ENCODE measurements at regions not wholly inside any gene's neighbourhood (a gene's known extent, or its start where the extent isn't known, plus 50 kb on each side); places are given as distances from the start of the nearest gene placed in this dataset.

- no peak for TF ChIP-seq CTCF (IDR thresholded peaks at IDR 0.05)
- TF ChIP-seq POLR2A (IDR thresholded peaks at IDR 0.05): no peak
These were observed 1126.4 kb upstream of the CITED2 start for GRCh38 chr6:140500849-140501248.

Data from Peyer's patch (tissue), 4 donors.